ENCODE measurements at regions not wholly inside any gene's neighbourhood (a gene's known extent, or its start where the extent isn't known, plus 50 kb on each side); places are given as distances from the start of the nearest gene placed in this dataset.

- TF ChIP-seq BHLHE40 (IDR thresholded peaks at IDR 0.05; ENCODE audit: borderline replicate concordance) (no peak), FOXA1 (IDR thresholded peaks at IDR 0.05) (no peak), ELF4 (IDR thresholded peaks at IDR 0.05) (no peak), SP1 (IDR thresholded peaks at IDR 0.05) (no peak), TARDBP (IDR thresholded peaks at IDR 0.05) (no peak), PKNOX1 (IDR thresholded peaks at IDR 0.05) (no peak), CTBP1 (IDR thresholded peaks at IDR 0.05; ENCODE audit: borderline replicate concordance) (no peak), SUZ12 (IDR thresholded peaks at IDR 0.05) (no peak)
Measured at GRCh38 chr9:21750021-21750735, 52.3 kb upstream of the MTAP start.

All from HEK293T (cell line).